ENCODE measurements at regions not wholly inside any gene's neighbourhood (a gene's known extent, or its start where the extent isn't known, plus 50 kb on each side); places are given as distances from the start of the nearest gene placed in this dataset.

GRCh38 chr18:22467760-22468553 lies 50.2 kb upstream of the CTAGE1 start:
- Mint-ChIP-seq H3K4me1 (ENCODE audit: low read depth) (no peaks in the 10 kb centered on the region), H3K27ac (no peak overlapping the region), H3K36me3 (ENCODE audit: low read depth) (no peaks in the 10 kb centered on the region), H3K27me3 (no peaks in the 10 kb centered on the region), H3K4me3 (no peak overlapping the region), H3K9me3 (no peaks in the 10 kb centered on the region)
- intact Hi-C loops (cut with micrococcal nuclease), result no loop called here

GRCh38 chr18:22468554-22468891 lies 50.8 kb upstream of the CTAGE1 start:
- no peaks in the 10 kb centered on the region for H3K9me3 Mint-ChIP-seq
- H3K27ac Mint-ChIP-seq, result no peak overlapping the region
- intact Hi-C loops (cut with micrococcal nuclease), result no loop called here

DNA sequence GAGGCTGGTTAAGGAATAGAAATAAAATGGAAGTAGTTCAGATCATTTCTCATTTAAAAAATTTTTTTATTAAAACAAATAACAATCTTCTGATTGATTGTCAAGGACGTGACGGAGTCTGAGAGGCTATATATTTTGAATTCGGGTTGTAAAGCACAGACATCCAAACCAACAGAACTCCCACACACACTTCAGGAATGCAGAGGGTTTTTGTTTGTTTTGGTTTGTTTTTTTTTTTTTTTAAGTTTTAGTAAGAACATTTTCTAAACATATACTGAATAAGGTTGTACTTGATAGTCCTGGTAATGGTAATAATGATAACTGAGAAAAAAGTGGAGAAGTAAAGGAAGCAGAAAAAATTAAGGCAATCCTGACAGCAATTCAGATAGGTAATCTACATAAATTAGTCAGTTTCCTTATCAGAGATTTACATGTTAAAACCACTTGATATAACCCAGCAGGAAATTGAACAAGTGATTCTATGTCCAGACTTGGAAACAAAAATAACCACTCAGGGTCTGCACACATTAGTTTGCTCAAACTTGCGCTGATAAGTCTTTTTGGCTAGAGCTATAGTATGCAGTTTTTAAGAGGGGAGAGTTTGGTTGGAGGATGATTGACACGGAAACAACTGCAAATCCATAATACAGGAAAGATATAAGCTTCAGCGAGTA lies 51.5 kb upstream of the CTAGE1 start:
- H3K4me1 Mint-ChIP-seq (ENCODE audit: low read depth), result no peaks in the 10 kb centered on the region
- no peaks in the 10 kb centered on the region for H3K27me3 Mint-ChIP-seq
- no peak overlapping the region for H3K27ac Mint-ChIP-seq
- H3K36me3 Mint-ChIP-seq (ENCODE audit: low read depth), result no peaks in the 10 kb centered on the region
- no peaks in the 10 kb centered on the region for H3K9me3 Mint-ChIP-seq
- H3K4me3 Mint-ChIP-seq, result no peak overlapping the region
- intact Hi-C loops (cut with micrococcal nuclease), result no loop called here

More at GRCh38 chr18:22468554-22468891, 50.8 kb upstream of the CTAGE1 start:
- no peaks in the 10 kb centered on the region for H3K27me3 Mint-ChIP-seq
- no peak overlapping the region for H3K4me3 Mint-ChIP-seq
- no peaks in the 10 kb centered on the region for H3K36me3 Mint-ChIP-seq (ENCODE audit: low read depth)
- no peaks in the 10 kb centered on the region for H3K4me1 Mint-ChIP-seq (ENCODE audit: low read depth)

DNA sequence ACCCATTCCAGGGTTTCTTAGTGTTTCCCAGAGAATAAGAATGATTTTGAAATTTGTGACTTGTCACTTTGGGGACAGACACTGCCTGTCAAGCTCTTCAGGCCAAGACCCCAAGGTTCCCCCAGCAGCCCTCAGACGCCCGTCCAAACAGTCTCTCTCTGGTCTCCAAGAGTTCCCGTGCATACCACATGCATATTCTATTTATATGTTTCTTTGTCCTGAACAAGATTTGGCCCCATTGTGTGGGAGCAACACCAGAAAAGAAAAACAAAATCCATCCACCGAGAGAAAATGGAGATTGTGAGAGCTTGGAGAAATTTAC lies 52.2 kb upstream of the CTAGE1 start:
- intact Hi-C loops (cut with micrococcal nuclease), result no loop called here
- Mint-ChIP-seq H3K9me3 (no peaks in the 10 kb centered on the region), H3K4me3 (no peak overlapping the region), H3K36me3 (ENCODE audit: low read depth) (no peaks in the 10 kb centered on the region), H3K4me1 (ENCODE audit: low read depth) (no peaks in the 10 kb centered on the region), H3K27me3 (no peaks in the 10 kb centered on the region), H3K27ac (no peak overlapping the region)

- no peaks in the 10 kb centered on the region for H3K36me3 Mint-ChIP-seq (ENCODE audit: low read depth)
- intact Hi-C loops (cut with micrococcal nuclease), result no loop called here
These were observed 52.8 kb upstream of the CTAGE1 start for GRCh38 chr18:22470248-22471235.

GRCh38 chr18:22471546-22472131 lies 53.9 kb upstream of the CTAGE1 start:
- no peak overlapping the region for H3K27ac Mint-ChIP-seq
- intact Hi-C loops (cut with micrococcal nuclease), result no loop called here
- H3K27me3 Mint-ChIP-seq, result no peaks in the 10 kb centered on the region
- H3K4me3 Mint-ChIP-seq, result no peak overlapping the region
- H3K4me1 Mint-ChIP-seq (ENCODE audit: low read depth), result no peaks in the 10 kb centered on the region
- H3K36me3 Mint-ChIP-seq (ENCODE audit: low read depth), result no peaks in the 10 kb centered on the region
- H3K9me3 Mint-ChIP-seq, result no peaks in the 10 kb centered on the region

More at GRCh38 chr18:22470248-22471235, 52.8 kb upstream of the CTAGE1 start:
- H3K4me3 Mint-ChIP-seq, result no peak overlapping the region
- H3K27ac Mint-ChIP-seq, result no peak overlapping the region
- no peaks in the 10 kb centered on the region for H3K9me3 Mint-ChIP-seq
- no peaks in the 10 kb centered on the region for H3K27me3 Mint-ChIP-seq
- no peaks in the 10 kb centered on the region for H3K4me1 Mint-ChIP-seq (ENCODE audit: low read depth)

GRCh38 chr18:22473366-22473765 lies 55.7 kb upstream of the CTAGE1 start:
- no peak overlapping the region for H3K27ac Mint-ChIP-seq
- H3K4me1 Mint-ChIP-seq (ENCODE audit: low read depth), result no peaks in the 10 kb centered on the region
- no peaks in the 10 kb centered on the region for H3K9me3 Mint-ChIP-seq
- no peaks in the 10 kb centered on the region for H3K36me3 Mint-ChIP-seq (ENCODE audit: low read depth)
- H3K4me3 Mint-ChIP-seq, result no peak overlapping the region
- intact Hi-C loops (cut with micrococcal nuclease), result no loop called here
- no peaks in the 10 kb centered on the region for H3K27me3 Mint-ChIP-seq

- Mint-ChIP-seq H3K27me3 (no peaks in the 10 kb centered on the region), H3K4me3 (no peak overlapping the region), H3K27ac (no peak overlapping the region), H3K36me3 (ENCODE audit: low read depth) (no peaks in the 10 kb centered on the region), H3K4me1 (ENCODE audit: low read depth) (no peaks in the 10 kb centered on the region), H3K9me3 (no peaks in the 10 kb centered on the region)
- intact Hi-C loops (cut with micrococcal nuclease), result no loop called here
These were observed 57.8 kb upstream of the CTAGE1 start for GRCh38 chr18:22475426-22476100.

GRCh38 chr18:22477222-22477621 lies 59.5 kb upstream of the CTAGE1 start:
- intact Hi-C loops (cut with micrococcal nuclease), result no loop called here
- no peak overlapping the region for H3K27ac Mint-ChIP-seq
- H3K27me3 Mint-ChIP-seq, result no peaks in the 10 kb centered on the region
- H3K9me3 Mint-ChIP-seq, result no peaks in the 10 kb centered on the region
- H3K36me3 Mint-ChIP-seq (ENCODE audit: low read depth), result no peaks in the 10 kb centered on the region
- no peak overlapping the region for H3K4me3 Mint-ChIP-seq
- H3K4me1 Mint-ChIP-seq (ENCODE audit: low read depth), result no peaks in the 10 kb centered on the region

DNA sequence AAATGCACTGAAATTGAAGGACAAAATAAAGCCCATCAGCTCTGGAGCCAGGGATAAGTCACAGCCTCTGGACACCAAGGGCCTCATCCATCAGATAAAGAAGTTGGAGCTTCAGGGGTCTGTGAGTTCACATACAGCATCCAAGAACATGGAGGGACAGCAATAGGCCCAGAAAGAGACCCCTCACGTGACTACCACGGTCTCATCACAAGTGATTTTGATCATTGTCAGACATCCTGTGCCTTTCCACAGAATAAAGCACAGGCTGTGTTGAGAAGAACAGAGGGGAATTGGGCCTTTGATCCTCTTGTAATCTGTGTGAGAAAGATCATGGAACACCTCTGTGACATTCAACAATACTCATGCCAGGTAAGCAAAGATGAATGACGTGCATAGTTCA lies 65.2 kb upstream of the CTAGE1 start:
- no peaks in the 10 kb centered on the region for H3K36me3 Mint-ChIP-seq (ENCODE audit: low read depth)
- no peaks in the 10 kb centered on the region for H3K9me3 Mint-ChIP-seq
- no peak overlapping the region for H3K27ac Mint-ChIP-seq
- H3K4me1 Mint-ChIP-seq (ENCODE audit: low read depth), result no peaks in the 10 kb centered on the region
- intact Hi-C loops (cut with micrococcal nuclease), result no loop called here
- no peak overlapping the region for H3K4me3 Mint-ChIP-seq
- no peaks in the 10 kb centered on the region for H3K27me3 Mint-ChIP-seq

DNA sequence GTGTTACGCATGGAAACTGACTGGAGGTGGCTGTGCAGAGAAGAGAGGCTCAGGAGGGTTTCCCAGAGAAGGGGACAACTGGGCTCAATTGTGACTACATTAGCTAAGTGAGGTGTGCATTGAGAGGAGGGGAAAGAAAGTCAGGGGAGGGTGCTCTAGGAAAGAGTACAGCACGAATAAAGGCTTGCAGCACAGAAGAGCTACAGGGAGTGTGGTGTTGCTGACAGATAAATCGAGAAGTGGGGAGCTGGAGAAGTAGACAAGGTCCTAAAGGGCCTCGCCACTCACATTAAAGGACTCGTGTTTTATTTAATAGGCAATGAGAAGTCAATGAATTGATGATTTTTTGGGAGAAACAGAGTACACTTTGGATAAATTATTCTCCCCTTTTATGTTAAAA lies 65.7 kb upstream of the CTAGE1 start:
- intact Hi-C loops (cut with micrococcal nuclease), result no loop called here
- Mint-ChIP-seq H3K36me3 (ENCODE audit: low read depth) (no peaks in the 10 kb centered on the region), H3K4me1 (ENCODE audit: low read depth) (no peaks in the 10 kb centered on the region), H3K27ac (no peak overlapping the region), H3K27me3 (no peaks in the 10 kb centered on the region), H3K4me3 (no peak overlapping the region), H3K9me3 (no peaks in the 10 kb centered on the region)

- Mint-ChIP-seq H3K4me1 (ENCODE audit: low read depth) (no peaks in the 10 kb centered on the region), H3K9me3 (peaks cover 9% of the 10 kb centered on the region), H3K4me3 (no peak overlapping the region), H3K27me3 (no peaks in the 10 kb centered on the region), H3K36me3 (ENCODE audit: low read depth) (no peaks in the 10 kb centered on the region), H3K27ac (no peak overlapping the region)
- intact Hi-C loops (cut with micrococcal nuclease), result no loop called here
These were observed 66.8 kb upstream of the CTAGE1 start for GRCh38 chr18:22484471-22484870.

DNA sequence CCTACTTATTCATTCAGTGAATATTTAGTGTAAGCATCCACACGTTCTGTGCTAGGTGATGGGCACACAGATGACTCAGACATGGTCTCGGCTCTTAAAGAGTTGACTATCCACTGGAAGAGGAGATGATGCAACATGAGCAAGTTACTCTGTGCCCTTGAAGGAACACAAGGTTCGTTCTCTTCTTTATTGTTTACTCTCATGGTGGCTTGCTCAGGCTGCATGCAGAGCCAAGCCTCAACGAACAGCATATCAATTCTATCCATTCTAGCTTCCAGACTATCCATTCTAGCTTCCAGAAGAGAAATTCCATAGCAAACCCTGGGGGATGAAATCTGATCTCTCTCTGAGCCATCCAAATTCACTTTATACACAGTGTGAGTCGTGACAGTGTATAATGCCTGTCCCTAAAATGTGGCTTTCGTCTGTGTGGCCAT lies 68.1 kb upstream of the CTAGE1 start:
- H3K36me3 Mint-ChIP-seq (ENCODE audit: low read depth), result no peaks in the 10 kb centered on the region
- H3K27ac Mint-ChIP-seq, result no peak overlapping the region
- peaks cover 9% of the 10 kb centered on the region for H3K9me3 Mint-ChIP-seq
- intact Hi-C loops (cut with micrococcal nuclease), result no loop called here
- H3K4me3 Mint-ChIP-seq, result no peak overlapping the region
- H3K27me3 Mint-ChIP-seq, result no peaks in the 10 kb centered on the region
- H3K4me1 Mint-ChIP-seq (ENCODE audit: low read depth), result no peaks in the 10 kb centered on the region
